ENCODE measurements at regions not wholly inside any gene's neighbourhood (a gene's known extent, or its start where the extent isn't known, plus 50 kb on each side); places are given as distances from the start of the nearest gene placed in this dataset.

- TF ChIP-seq CTCF (IDR thresholded peaks at IDR 0.05) (no peak), EP300 (IDR thresholded peaks at IDR 0.05) (no peak), POLR2A (IDR thresholded peaks at IDR 0.05) (no peak)
Measured at GRCh38 chr22:26918226-26918625, 260.8 kb downstream of the MIAT start.
